AG04450 (cell line): ENCODE measurements at regions not wholly inside any gene's neighbourhood (a gene's known extent, or its start where the extent isn't known, plus 50 kb on each side); places are given as distances from the start of the nearest gene placed in this dataset.

ENCODE experiments used
- CTCF ChIA-PET: fragments of 300-600, 350-600 bp; formaldehyde crosslinking; extraction: SDS; loops from one replicate; lab custom pipeline; 2022; ENCODE audit warnings: antibody characterized with exemption, inconsistent platforms; lab: Charles Lee
- POLR2A ChIA-PET: fragments of 350-600 bp; formaldehyde crosslinking; extraction: SDS; loops from one replicate; lab custom pipeline; 2021; ENCODE audit warnings: antibody characterized with exemption, inconsistent platforms; lab: Yijun Ruan, JAX
- DNase-seq: peaks from one replicate; pipeline ENCODE4 v3.0.0-alpha.2; 2011; ENCODE audit warnings: low read depth, low spot score
- H3K27ac ChIP-seq: one replicate; pipeline ENCODE4 v1.5.1; 2012; ENCODE audit warnings: low read depth, low read length, control low read depth
- H3K27me3 ChIP-seq: one replicate; pipeline ENCODE4 v1.6.0; 2012; ENCODE audit warnings: low read length; ENCODE audit not compliant: control insufficient read depth, insufficient read depth
- H3K4me3 ChIP-seq: 2 replicates; pipeline ENCODE4 v1.5.1; 2011; ENCODE audit warnings: mild to moderate bottlenecking, low read depth, low read length, control low read depth
- H3K9me3 ChIP-seq: 2 replicates; pipeline ENCODE4 v1.5.1; 2012; ENCODE audit warnings: low read length; ENCODE audit not compliant: control insufficient read depth, insufficient read depth
- CTCF ChIP-seq: IDR thresholded peaks from 2 replicates; pipeline ENCODE4 v1.5.1; 2011; ENCODE audit warnings: low read depth, low read length, control low read depth, inconsistent platforms

- TF ChIP-seq CTCF = no peak
- DNase-seq = no peak
- H3K27me3 ChIP-seq = no peaks in the 10 kb centered on the region
- ChIA-PET POLR2A (no interaction called here), CTCF (no interaction called here)
- H3K27ac ChIP-seq = no peak overlapping the region
- no peak overlapping the region for H3K4me3 ChIP-seq
- H3K9me3 ChIP-seq = peaks cover 46% of the 10 kb centered on the region
Observed at GRCh38 chr2:2519381-2519780, 188.3 kb upstream of the MYT1L start.

- Histone ChIP-seq H3K27ac (no peak overlapping the region), H3K9me3 (peaks cover 41% of the 10 kb centered on the region), H3K4me3 (no peak overlapping the region), H3K27me3 (no peaks in the 10 kb centered on the region)
- DNase-seq = no peak
- TF ChIP-seq CTCF = no peak
- ChIA-PET POLR2A (no interaction called here), CTCF (no interaction called here)
Observed at GRCh38 chr2:2517399-2517798, 186.3 kb upstream of the MYT1L start.

GRCh38 chr2:2516386-2516785, 185.3 kb upstream of the MYT1L start:
- POLR2A ChIA-PET = no interaction called here
- CTCF ChIA-PET = no interaction called here
- no peak for DNase-seq
- Histone ChIP-seq H3K9me3 (peaks cover 37% of the 10 kb centered on the region), H3K27ac (no peak overlapping the region), H3K4me3 (no peak overlapping the region), H3K27me3 (no peaks in the 10 kb centered on the region)
- no peak for TF ChIP-seq CTCF

- TF ChIP-seq CTCF = no peak
- POLR2A ChIA-PET = no interaction called here
- no peaks in the 10 kb centered on the region for H3K27me3 ChIP-seq
- no peak overlapping the region for H3K4me3 ChIP-seq
- CTCF ChIA-PET = no interaction called here
- H3K27ac ChIP-seq = no peak overlapping the region
- H3K9me3 ChIP-seq = peaks cover 25% of the 10 kb centered on the region
- DNase-seq = no peak
Observed at GRCh38 chr2:2512931-2513330, 181.9 kb upstream of the MYT1L start.

GRCh38 chr2:2507417-2507997, 176.4 kb upstream of the MYT1L start:
- ChIA-PET CTCF (no interaction called here), POLR2A (no interaction called here)
- Histone ChIP-seq H3K27ac (no peak overlapping the region), H3K4me3 (no peak overlapping the region), H3K9me3 (peaks cover 44% of the 10 kb centered on the region), H3K27me3 (no peaks in the 10 kb centered on the region)
- no peak for DNase-seq
- no peak for TF ChIP-seq CTCF
